HCT116 (cell line): ENCODE measurements at regions not wholly inside any gene's neighbourhood (a gene's known extent, or its start where the extent isn't known, plus 50 kb on each side); places are given as distances from the start of the nearest gene placed in this dataset.

ENCODE experiments used
- CTCF ChIP-seq, 3 experiments: fragments of 200-600 bp in 1 of 3; sonication (generic) in 1 of 3; IDR thresholded peaks in 2 of 3; conservative IDR thresholded peaks in 1 of 3; 2 replicates each; pipeline ENCODE4 v1.5.1; 2012 to 2017; ENCODE audit warnings: low read depth in 2 of 3, low read length in 2 of 3, antibody characterized with exemption in 1 of 3, borderline replicate concordance in 1 of 3, control low read depth in 1 of 3, mild to moderate bottlenecking in 1 of 3, mixed read lengths in 1 of 3, mixed run types in 1 of 3, moderate library complexity in 1 of 3; ENCODE audit not compliant: insufficient read depth in 1 of 3
- EZH2 ChIP-seq: fragments of 200-600 bp; sonication (generic); IDR thresholded peaks from 2 replicates; pipeline ENCODE4 v1.6.1; 2017; ENCODE audit warnings: antibody characterized with exemption, mixed run types
- YY1 ChIP-seq: IDR thresholded peaks from 2 replicates; pipeline ENCODE4 v1.6.1; 2011; ENCODE audit warnings: low read length, low read depth, moderate library complexity, mild to moderate bottlenecking; ENCODE audit not compliant: insufficient replicate concordance; ENCODE audit errors: extremely low read depth

DNA sequence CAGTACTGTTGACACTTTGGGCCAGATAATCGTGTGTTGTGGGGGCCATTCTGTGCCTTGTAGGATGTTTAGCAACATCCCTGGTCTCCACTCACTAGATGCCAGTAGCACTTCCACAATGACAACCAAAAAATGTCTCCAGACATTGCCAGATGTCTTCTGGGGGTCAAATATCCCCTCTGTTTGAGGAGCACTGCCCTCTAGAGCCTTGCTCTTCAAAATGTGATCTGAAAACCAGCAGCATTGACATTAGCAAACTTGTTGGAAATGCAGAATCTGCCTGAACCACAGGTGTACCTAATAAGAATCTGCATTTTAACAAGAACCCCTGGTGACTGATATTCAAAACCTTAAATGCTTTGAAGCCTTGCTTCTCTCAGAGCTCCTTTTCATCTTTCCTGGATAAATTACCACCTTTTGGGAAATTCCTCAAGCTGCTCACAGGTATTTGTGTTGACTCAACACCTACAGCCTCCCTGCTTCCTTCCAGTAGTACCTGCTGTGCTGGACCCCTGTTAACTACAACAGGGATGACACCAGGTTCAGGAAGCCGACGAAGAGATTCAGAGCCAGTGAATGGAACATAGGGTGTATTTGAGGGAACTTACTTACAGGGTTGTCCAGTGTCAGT lies 459.0 kb upstream of the NR3C2 start:
- TF ChIP-seq YY1 (no peak), EZH2 (no peak), CTCF (IDR thresholded peaks at IDR 0.05 in 2 of 3, conservative IDR thresholded peaks at IDR 0.05 in 1 of 3; ENCODE audit: borderline replicate concordance in 1 of 3, insufficient read depth in 1 of 3, low read depth in 2 of 3, low read length in 2 of 3) (no peak)
